Smooth muscle cell (in vitro differentiated cells): ENCODE measurements at regions not wholly inside any gene's neighbourhood (a gene's known extent, or its start where the extent isn't known, plus 50 kb on each side); places are given as distances from the start of the nearest gene placed in this dataset.
A peak's percentile ranks its signal among the peaks of the same experiment; 100 is the strongest.
"Not testable (repeated sequence)": the region's sequence is repeated elsewhere in the genome, so short reads cannot be mapped to it uniquely, and the experiment has no call there.

Experiments used
- DNase-seq: peaks from one replicate; lab custom pipeline; 2025; ENCODE audit not compliant: unreplicated experiment; lab: John Stamatoyannopoulos, UW
- H2AFZ ChIP-seq: fragments of 200-600 bp; sonication (generic); 2 replicates; pipeline ENCODE4 v1.6.0; 2016; ENCODE audit warnings: antibody characterized with exemption, low read depth, mild to moderate bottlenecking
- H3F3A ChIP-seq: fragments of 200-600 bp; sonication (generic); 2 replicates; pipeline ENCODE4 v1.6.0; 2017; ENCODE audit warnings: antibody characterized with exemption, low read depth
- H3K27ac ChIP-seq: fragments of 200-600 bp; sonication (generic); 2 replicates; pipeline ENCODE4 v1.5.1; 2016; ENCODE audit warnings: low read depth, mild to moderate bottlenecking
- H3K27me3 ChIP-seq: fragments of 200-600 bp; sonication (generic); 2 replicates; pipeline ENCODE4 v1.6.1; 2016; ENCODE audit warnings: low read depth, mild to moderate bottlenecking
- H3K36me3 ChIP-seq: fragments of 200-600 bp; sonication (generic); 2 replicates; pipeline ENCODE4 v1.5.1; 2016; ENCODE audit warnings: low read depth
- H3K4me1 ChIP-seq: fragments of 200-600 bp; sonication (generic); 2 replicates; pipeline ENCODE4 v1.5.1; 2016; ENCODE audit warnings: low read depth
- H3K4me2 ChIP-seq: fragments of 200-600 bp; sonication (generic); 2 replicates; pipeline ENCODE4 v1.6.0; 2016; ENCODE audit warnings: mild to moderate bottlenecking
- H3K4me3 ChIP-seq: fragments of 200-600 bp; sonication (generic); 2 replicates; pipeline ENCODE4 v1.5.1; 2016; ENCODE audit warnings: mild to moderate bottlenecking
- H3K79me2 ChIP-seq: fragments of 200-600 bp; sonication (generic); 2 replicates; pipeline ENCODE4 v1.6.0; 2016; ENCODE audit warnings: low read depth, mild to moderate bottlenecking
- H3K9ac ChIP-seq: fragments of 200-600 bp; sonication (generic); 2 replicates; pipeline ENCODE4 v1.6.0; 2016; ENCODE audit warnings: low read depth
- H3K9me3 ChIP-seq: fragments of 200-600 bp; sonication (generic); replicated peaks from 2 replicates; pipeline ENCODE4 v1.5.1; 2016; ENCODE audit warnings: low read depth
- H4K20me1 ChIP-seq: fragments of 200-600 bp; sonication (generic); 2 replicates; pipeline ENCODE4 v1.6.0; 2016; ENCODE audit warnings: low read depth
- CTCF ChIP-seq: fragments of 200-600 bp; sonication (generic); IDR thresholded peaks from 2 replicates; pipeline ENCODE4 v1.5.1; 2017; ENCODE audit warnings: borderline replicate concordance, mild to moderate bottlenecking, antibody characterized with exemption; ENCODE audit not compliant: insufficient read depth, poor library complexity, severe bottlenecking
- WGBS: methylation state at CpG from one replicate; pipeline ENCODE4 v1.1.7; 2016; ENCODE audit warnings: low lambda C conversion rate; 5-methylcytosine and 5-hydroxymethylcytosine counted together

DNA sequence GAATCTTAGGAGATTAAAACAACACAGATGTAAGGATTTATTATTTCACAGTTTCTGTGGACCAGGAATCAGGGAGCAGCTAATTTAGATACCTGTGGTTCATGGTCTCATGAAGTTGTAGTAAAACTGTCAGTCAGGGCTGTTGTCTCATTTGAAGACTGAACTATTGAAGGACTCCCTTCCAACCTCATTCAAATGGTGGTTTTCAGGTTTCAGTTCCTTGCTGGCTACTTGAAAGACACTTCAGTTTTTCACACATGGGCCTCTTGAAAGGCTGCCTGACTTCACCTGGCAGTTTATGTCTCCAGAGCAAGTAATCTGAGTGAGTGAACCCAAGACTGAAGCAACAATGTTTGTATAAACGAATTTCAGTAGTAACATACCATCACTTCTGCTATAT is 915.9 kb downstream of the PLA2G4A start:
- WGBS, result 85% methylated on average over 1 of the region's 1 CpG
- TF ChIP-seq CTCF, result no peak

GRCh38 chr1:187755536-187755935 is 926.8 kb downstream of the PLA2G4A start:
- Histone ChIP-seq H2AFZ (no peak overlapping the region), H3F3A (no peaks in the 10 kb centered on the region), H3K9me3 (no peaks in the 10 kb centered on the region), H3K79me2 (no peaks in the 10 kb centered on the region), H3K27me3 (no peaks in the 10 kb centered on the region), H3K4me2 (no peak overlapping the region), H3K4me1 (no peaks in the 10 kb centered on the region), H4K20me1 (no peaks in the 10 kb centered on the region), H3K36me3 (no peaks in the 10 kb centered on the region), H3K9ac (no peak overlapping the region), H3K4me3 (no peak overlapping the region), H3K27ac (no peak overlapping the region)
- no peak for DNase-seq
- no peak for TF ChIP-seq CTCF
- 95% methylated on average over 2 of the region's 2 CpGs for WGBS

More for the DNA sequence above, 915.9 kb downstream of the PLA2G4A start:
- Histone ChIP-seq H3K36me3 (no peaks in the 10 kb centered on the region), H3K27me3 (no peaks in the 10 kb centered on the region), H3K27ac (no peak overlapping the region), H3K79me2 (no peaks in the 10 kb centered on the region), H3K9me3 (no peaks in the 10 kb centered on the region), H3K4me1 (no peaks in the 10 kb centered on the region), H3F3A (no peaks in the 10 kb centered on the region), H3K4me3 (no peak overlapping the region), H2AFZ (no peak overlapping the region), H4K20me1 (no peaks in the 10 kb centered on the region), H3K9ac (no peak overlapping the region), H3K4me2 (no peak overlapping the region)
- no peak for DNase-seq

- not testable (repeated sequence) for H3K4me1 ChIP-seq, H4K20me1 ChIP-seq, H3K4me2 ChIP-seq, DNase-seq, H3K79me2 ChIP-seq, H3F3A ChIP-seq, H3K36me3 ChIP-seq, H3K4me3 ChIP-seq, H3K27ac ChIP-seq, H3K9ac ChIP-seq, H2AFZ ChIP-seq, H3K27me3 ChIP-seq, H3K9me3 ChIP-seq
- 94% methylated on average over 1 of the region's 1 CpG for WGBS
These were observed 927.9 kb downstream of the PLA2G4A start for GRCh38 chr1:187756684-187757083.

DNA sequence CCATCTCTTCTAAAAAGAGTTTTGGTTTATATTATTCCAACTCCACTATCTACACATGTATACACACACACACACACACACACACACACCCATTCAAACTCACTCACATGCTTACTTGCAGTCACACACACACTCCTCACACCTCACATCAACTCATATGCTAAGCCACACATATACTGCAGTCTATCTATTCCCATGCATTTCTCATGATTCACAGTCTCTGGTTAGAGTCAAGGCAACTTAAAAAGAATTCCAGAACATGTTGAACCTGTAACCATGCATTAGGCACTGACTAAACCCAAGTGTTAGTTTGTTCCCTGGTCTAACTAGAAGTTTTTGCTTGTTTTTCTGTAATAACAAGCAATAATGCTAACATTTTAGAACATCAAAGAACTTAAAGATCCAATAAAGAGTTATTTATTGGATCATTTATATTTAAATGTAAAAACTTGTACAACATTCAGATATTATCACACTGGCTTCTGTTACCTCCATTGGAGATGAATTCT is 931.1 kb downstream of the PLA2G4A start:
- H3K4me3 ChIP-seq, result no peak overlapping the region
- H3K27ac ChIP-seq, result peak overlapping the region; percentile 22
- peak overlapping the region; percentile 72 for H2AFZ ChIP-seq
- TF ChIP-seq CTCF, result no peak
- no peaks in the 10 kb centered on the region for H3K9me3 ChIP-seq
- H3K9ac ChIP-seq, result no peak overlapping the region
- no peaks in the 10 kb centered on the region for H3F3A ChIP-seq
- H3K36me3 ChIP-seq, result no peaks in the 10 kb centered on the region
- H4K20me1 ChIP-seq, result no peaks in the 10 kb centered on the region
- no peak for DNase-seq
- H3K27me3 ChIP-seq, result no peaks in the 10 kb centered on the region
- H3K4me2 ChIP-seq, result no peak overlapping the region
- H3K4me1 ChIP-seq, result no peaks in the 10 kb centered on the region
- no peaks in the 10 kb centered on the region for H3K79me2 ChIP-seq
